SU-DHL-6 (cell line): ENCODE measurements at regions not wholly inside any gene's neighbourhood (a gene's known extent, or its start where the extent isn't known, plus 50 kb on each side); places are given as distances from the start of the nearest gene placed in this dataset.

Source experiments
- CTCF ChIP-seq: fragments of 200-600 bp; sonication (generic); IDR thresholded peaks from one replicate; pipeline ENCODE4 v1.5.1; 2017; ENCODE audit warnings: antibody characterized with exemption, mild to moderate bottlenecking, low read length, moderate library complexity; ENCODE audit not compliant: insufficient read depth, poor library complexity, severe bottlenecking
- EZH2phosphoT487 ChIP-seq: fragments of 200-600 bp; sonication (generic), shearing (Covaris generic); conservative IDR thresholded peaks from 2 replicates; pipeline ENCODE4 v1.6.1; 2018; ENCODE audit warnings: mild to moderate bottlenecking, antibody characterized with exemption, low read length, moderate library complexity, mixed read lengths

GRCh38 chrX:43510209-43510608 lies 145.9 kb upstream of the MAOA start:
- TF ChIP-seq CTCF (no peak), EZH2phosphoT487 (no peak)
